ENCODE measurements at regions not wholly inside any gene's neighbourhood (a gene's known extent, or its start where the extent isn't known, plus 50 kb on each side); places are given as distances from the start of the nearest gene placed in this dataset.

GRCh38 chr10:43734716-43735115 is 86.0 kb upstream of the ZNF32 start:
- Histone ChIP-seq H3K9me3 (peaks cover 0 to 22% (median 11%) of the 10 kb centered on the region in 12 donors), H3K36me3 (no peaks in the 10 kb centered on the region), H3K4me1 (no peaks in the 10 kb centered on the region), H3K27ac (no peak overlapping the region), H3K4me3 (no peak overlapping the region), H3K27me3 (no peaks in the 10 kb centered on the region)
- intact Hi-C loops (cut with DNase I): no loop called here
- TF ChIP-seq, protein P1, sequence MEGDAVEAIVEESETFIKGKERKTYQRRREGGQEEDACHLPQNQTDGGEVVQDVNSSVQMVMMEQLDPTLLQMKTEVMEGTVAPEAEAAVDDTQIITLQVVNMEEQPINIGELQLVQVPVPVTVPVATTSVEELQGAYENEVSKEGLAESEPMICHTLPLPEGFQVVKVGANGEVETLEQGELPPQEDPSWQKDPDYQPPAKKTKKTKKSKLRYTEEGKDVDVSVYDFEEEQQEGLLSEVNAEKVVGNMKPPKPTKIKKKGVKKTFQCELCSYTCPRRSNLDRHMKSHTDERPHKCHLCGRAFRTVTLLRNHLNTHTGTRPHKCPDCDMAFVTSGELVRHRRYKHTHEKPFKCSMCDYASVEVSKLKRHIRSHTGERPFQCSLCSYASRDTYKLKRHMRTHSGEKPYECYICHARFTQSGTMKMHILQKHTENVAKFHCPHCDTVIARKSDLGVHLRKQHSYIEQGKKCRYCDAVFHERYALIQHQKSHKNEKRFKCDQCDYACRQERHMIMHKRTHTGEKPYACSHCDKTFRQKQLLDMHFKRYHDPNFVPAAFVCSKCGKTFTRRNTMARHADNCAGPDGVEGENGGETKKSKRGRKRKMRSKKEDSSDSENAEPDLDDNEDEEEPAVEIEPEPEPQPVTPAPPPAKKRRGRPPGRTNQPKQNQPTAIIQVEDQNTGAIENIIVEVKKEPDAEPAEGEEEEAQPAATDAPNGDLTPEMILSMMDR (IDR thresholded peaks at IDR 0.05): no peak
- TF ChIP-seq POLR2A (IDR thresholded peaks at IDR 0.05): no peak
- ATAC-seq: no peak
- DNase-seq: no peak

GRCh38 chr10:43731486-43731885 is 82.8 kb upstream of the ZNF32 start:
- no peaks in the 10 kb centered on the region for H3K4me1 ChIP-seq
- TF ChIP-seq, protein P1 (IDR thresholded peaks at IDR 0.05): no peak
- no peak for TF ChIP-seq POLR2A (IDR thresholded peaks at IDR 0.05)

DNA sequence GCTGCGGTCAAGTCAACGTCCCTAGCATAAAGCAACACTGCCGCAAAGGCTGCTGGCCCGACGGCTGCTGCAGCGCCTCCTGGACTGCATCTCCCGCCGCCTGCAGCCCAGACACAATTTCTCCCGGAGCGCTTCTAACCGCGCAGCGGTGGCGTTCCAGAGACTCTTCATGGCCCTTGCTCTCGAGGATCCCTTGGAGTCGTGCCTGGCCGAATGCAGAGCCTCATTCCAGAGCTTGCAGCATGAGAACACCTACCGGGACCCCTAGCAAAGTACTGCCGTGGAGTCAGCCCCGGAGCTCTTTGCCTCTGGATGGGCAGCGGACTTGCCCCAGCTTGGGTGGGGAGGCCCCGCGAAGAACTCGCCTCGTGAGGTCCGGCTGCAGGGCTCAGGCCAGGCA is 79.7 kb upstream of the ZNF32 start:
- ATAC-seq: no peak
- Histone ChIP-seq H3K27me3 (no peaks in the 10 kb centered on the region), H3K4me1 (no peaks in the 10 kb centered on the region), H3K36me3 (no peaks in the 10 kb centered on the region), H3K9me3 (peaks cover 0 to 66% (median 27%) of the 10 kb centered on the region in 12 donors), H3K4me3 (no peak overlapping the region), H3K27ac (no peak overlapping the region)
- DNase-seq: no peak
- no peak for TF ChIP-seq POLR2A (IDR thresholded peaks at IDR 0.05)
- TF ChIP-seq, protein P1 (IDR thresholded peaks at IDR 0.05): no peak
- intact Hi-C loops (cut with DNase I): no loop called here
- 64 to 85% (median 74%) methylated on average over 17 to 26 of the region's 26 CpGs for WGBS, 4 donors

More at GRCh38 chr10:43731486-43731885, 82.8 kb upstream of the ZNF32 start:
- no peak for ATAC-seq
- Histone ChIP-seq H3K27ac (no peak overlapping the region), H3K27me3 (no peaks in the 10 kb centered on the region), H3K4me3 (no peak overlapping the region), H3K36me3 (no peaks in the 10 kb centered on the region), H3K9me3 (peaks cover 0 to 47% (median 12%) of the 10 kb centered on the region in 12 donors)
- intact Hi-C loops (cut with DNase I): no loop called here
- 83 to 95% (median 91%) methylated on average over 3 of the region's 3 CpGs for WGBS, 4 donors
- DNase-seq: no peak

- DNase-seq (no peak), ATAC-seq (no peak)
- Histone ChIP-seq H3K9me3 (peaks cover 0 to 66% (median 27%) of the 10 kb centered on the region in 12 donors), H3K27ac (no peak overlapping the region), H3K27me3 (no peaks in the 10 kb centered on the region), H3K36me3 (no peaks in the 10 kb centered on the region), H3K4me3 (no peak overlapping the region), H3K4me1 (no peaks in the 10 kb centered on the region)
- WGBS, 4 donors: 82 to 90% (median 86%) methylated on average over 21 of the region's 21 CpGs
- TF ChIP-seq POLR2A (IDR thresholded peaks at IDR 0.05): no peak
- TF ChIP-seq, protein P1 (IDR thresholded peaks at IDR 0.05): no peak
- intact Hi-C loops (cut with DNase I): no loop called here
Observed at GRCh38 chr10:43727935-43728334, 79.3 kb upstream of the ZNF32 start.
